Body of pancreas (tissue), 4 donors: ENCODE measurements at regions not wholly inside any gene's neighbourhood (a gene's known extent, or its start where the extent isn't known, plus 50 kb on each side); places are given as distances from the start of the nearest gene placed in this dataset.

ENCODE experiments used
- CTCF ChIP-seq, 7 experiments: fragments of 450-650 bp in 4 of 7; fragments of 200-600 bp in 3 of 7; sonication (generic) in 3 of 7; IDR thresholded peaks; one replicate each; pipeline ENCODE4 v1.5.1; 2016 to 2019; ENCODE audit warnings: antibody characterized with exemption in 7 of 7
- POLR2A ChIP-seq, 3 donors: fragments of 450-650 bp; IDR thresholded peaks; one replicate each; pipeline ENCODE4 v1.6.1; 2016; ENCODE audit warnings: antibody characterized with exemption in 3 of 3, mild to moderate bottlenecking in 2 of 3

- TF ChIP-seq POLR2A (IDR thresholded peaks at IDR 0.05) (no peak), CTCF (IDR thresholded peaks at IDR 0.05) (no peak)
Observed at GRCh38 chr5:127213231-127213630, 77.4 kb upstream of the MEGF10 start.
